ENCODE measurements at regions not wholly inside any gene's neighbourhood (a gene's known extent, or its start where the extent isn't known, plus 50 kb on each side); places are given as distances from the start of the nearest gene placed in this dataset.

DNA sequence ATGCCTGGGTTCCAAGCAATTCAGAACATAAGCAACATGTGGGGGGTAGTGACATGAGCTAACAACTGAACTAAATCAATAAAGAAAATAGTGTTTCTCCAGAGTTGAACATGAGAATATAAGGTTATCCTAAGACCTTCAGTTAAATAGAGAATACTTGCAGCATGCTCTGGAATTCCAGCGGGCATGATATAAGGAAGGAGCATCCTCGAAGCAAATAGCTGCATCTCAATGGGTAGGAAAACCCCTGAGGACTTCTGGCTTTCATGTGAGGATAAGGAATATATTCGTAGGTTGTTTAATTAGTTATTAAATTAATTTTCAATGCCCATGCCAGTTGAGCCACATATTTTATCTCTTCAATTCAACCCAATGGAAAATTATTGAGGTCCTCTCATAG is 631.2 kb upstream of the EPHA7 start:
- H3K4me1 ChIP-seq (ENCODE audit: insufficient read depth, low read length): no peaks in the 10 kb centered on the region
- H3K27me3 ChIP-seq (ENCODE audit: control insufficient read depth in 1 of 2, insufficient read depth in 2 of 2, low read length in 2 of 2): no peaks in the 10 kb centered on the region
- CTCF ChIA-PET (ENCODE audit: low intra/inter-chr PET ratio, low total read pairs): no interaction called here
- H3K79me2 ChIP-seq (ENCODE audit: insufficient read depth, low read length): no peaks in the 10 kb centered on the region
- in situ Hi-C loops (cut with HindIII; ENCODE audit: extremely low pct_ligation_motif_present, low pct_unique_long_range_greater_than_20kb): no loop called here
- intact Hi-C loops (cut with micrococcal nuclease; ENCODE audit: unreplicated experiment): no loop called here
- DNase-seq (ENCODE audit: low spot score) (no peak), FAIRE-seq (no peak), ATAC-seq (no peak)
- no peaks in the 10 kb centered on the region for H4K20me1 ChIP-seq (ENCODE audit: insufficient read depth, low read length)
- POLR2A ChIA-PET: no interaction called here
- WGBS (ENCODE audit: low lambda C conversion rate): 12% methylated on average over 3 of the region's 3 CpGs
- no peak overlapping the region for H3K4me2 ChIP-seq (ENCODE audit: low read depth, low read length)
- no peak overlapping the region for H3K9ac ChIP-seq (ENCODE audit: insufficient read depth, low read depth, low read length)
- no TSS peak for BruUV-seq (replicated peaks)
- no peak overlapping the region for H3K27ac ChIP-seq (ENCODE audit: extremely low read length, insufficient read depth, low read length)
- no peak for TF ChIP-seq REPIN1 (CRISPR knock-in tag; IDR thresholded peaks at IDR 0.05; ENCODE audit: borderline replicate concordance, low read depth)
- TF ChIP-seq, protein P1, sequence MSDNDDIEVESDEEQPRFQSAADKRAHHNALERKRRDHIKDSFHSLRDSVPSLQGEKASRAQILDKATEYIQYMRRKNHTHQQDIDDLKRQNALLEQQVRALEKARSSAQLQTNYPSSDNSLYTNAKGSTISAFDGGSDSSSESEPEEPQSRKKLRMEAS (IDR thresholded peaks at IDR 0.05): no peak
- TF ChIP-seq, protein P2, sequence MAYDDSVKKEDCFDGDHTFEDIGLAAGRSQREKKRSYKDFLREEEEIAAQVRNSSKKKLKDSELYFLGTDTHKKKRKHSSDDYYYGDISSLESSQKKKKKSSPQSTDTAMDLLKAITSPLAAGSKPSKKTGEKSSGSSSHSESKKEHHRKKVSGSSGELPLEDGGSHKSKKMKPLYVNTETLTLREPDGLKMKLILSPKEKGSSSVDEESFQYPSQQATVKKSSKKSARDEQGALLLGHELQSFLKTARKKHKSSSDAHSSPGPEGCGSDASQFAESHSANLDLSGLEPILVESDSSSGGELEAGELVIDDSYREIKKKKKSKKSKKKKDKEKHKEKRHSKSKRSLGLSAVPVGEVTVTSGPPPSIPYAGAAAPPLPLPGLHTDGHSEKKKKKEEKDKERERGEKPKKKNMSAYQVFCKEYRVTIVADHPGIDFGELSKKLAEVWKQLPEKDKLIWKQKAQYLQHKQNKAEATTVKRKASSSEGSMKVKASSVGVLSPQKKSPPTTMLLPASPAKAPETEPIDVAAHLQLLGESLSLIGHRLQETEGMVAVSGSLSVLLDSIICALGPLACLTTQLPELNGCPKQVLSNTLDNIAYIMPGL (CRISPR knock-in tag; IDR thresholded peaks at IDR 0.05; ENCODE audit: borderline replicate concordance in 1 of 2, low read depth in 1 of 2): no peak
- TF ChIP-seq, protein P3, sequence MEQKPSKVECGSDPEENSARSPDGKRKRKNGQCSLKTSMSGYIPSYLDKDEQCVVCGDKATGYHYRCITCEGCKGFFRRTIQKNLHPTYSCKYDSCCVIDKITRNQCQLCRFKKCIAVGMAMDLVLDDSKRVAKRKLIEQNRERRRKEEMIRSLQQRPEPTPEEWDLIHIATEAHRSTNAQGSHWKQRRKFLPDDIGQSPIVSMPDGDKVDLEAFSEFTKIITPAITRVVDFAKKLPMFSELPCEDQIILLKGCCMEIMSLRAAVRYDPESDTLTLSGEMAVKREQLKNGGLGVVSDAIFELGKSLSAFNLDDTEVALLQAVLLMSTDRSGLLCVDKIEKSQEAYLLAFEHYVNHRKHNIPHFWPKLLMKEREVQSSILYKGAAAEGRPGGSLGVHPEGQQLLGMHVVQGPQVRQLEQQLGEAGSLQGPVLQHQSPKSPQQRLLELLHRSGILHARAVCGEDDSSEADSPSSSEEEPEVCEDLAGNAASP (CRISPR knock-in tag; IDR thresholded peaks at IDR 0.05; ENCODE audit: borderline replicate concordance): no peak
- TF ChIP-seq SYNCRIP (IDR thresholded peaks at IDR 0.05; ENCODE audit: insufficient read depth, low read depth, low read length): no peak
- TF ChIP-seq, protein P4, sequence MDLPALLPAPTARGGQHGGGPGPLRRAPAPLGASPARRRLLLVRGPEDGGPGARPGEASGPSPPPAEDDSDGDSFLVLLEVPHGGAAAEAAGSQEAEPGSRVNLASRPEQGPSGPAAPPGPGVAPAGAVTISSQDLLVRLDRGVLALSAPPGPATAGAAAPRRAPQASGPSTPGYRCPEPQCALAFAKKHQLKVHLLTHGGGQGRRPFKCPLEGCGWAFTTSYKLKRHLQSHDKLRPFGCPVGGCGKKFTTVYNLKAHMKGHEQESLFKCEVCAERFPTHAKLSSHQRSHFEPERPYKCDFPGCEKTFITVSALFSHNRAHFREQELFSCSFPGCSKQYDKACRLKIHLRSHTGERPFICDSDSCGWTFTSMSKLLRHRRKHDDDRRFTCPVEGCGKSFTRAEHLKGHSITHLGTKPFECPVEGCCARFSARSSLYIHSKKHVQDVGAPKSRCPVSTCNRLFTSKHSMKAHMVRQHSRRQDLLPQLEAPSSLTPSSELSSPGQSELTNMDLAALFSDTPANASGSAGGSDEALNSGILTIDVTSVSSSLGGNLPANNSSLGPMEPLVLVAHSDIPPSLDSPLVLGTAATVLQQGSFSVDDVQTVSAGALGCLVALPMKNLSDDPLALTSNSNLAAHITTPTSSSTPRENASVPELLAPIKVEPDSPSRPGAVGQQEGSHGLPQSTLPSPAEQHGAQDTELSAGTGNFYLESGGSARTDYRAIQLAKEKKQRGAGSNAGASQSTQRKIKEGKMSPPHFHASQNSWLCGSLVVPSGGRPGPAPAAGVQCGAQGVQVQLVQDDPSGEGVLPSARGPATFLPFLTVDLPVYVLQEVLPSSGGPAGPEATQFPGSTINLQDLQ (CRISPR knock-in tag; IDR thresholded peaks at IDR 0.05): no peak
- TF ChIP-seq, protein P5, sequence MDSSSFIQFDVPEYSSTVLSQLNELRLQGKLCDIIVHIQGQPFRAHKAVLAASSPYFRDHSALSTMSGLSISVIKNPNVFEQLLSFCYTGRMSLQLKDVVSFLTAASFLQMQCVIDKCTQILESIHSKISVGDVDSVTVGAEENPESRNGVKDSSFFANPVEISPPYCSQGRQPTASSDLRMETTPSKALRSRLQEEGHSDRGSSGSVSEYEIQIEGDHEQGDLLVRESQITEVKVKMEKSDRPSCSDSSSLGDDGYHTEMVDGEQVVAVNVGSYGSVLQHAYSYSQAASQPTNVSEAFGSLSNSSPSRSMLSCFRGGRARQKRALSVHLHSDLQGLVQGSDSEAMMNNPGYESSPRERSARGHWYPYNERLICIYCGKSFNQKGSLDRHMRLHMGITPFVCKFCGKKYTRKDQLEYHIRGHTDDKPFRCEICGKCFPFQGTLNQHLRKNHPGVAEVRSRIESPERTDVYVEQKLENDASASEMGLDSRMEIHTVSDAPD (CRISPR knock-in tag; IDR thresholded peaks at IDR 0.05): no peak
- no peak for TF ChIP-seq ZNF747 (CRISPR knock-in tag; IDR thresholded peaks at IDR 0.05; ENCODE audit: borderline replicate concordance)
- TF ChIP-seq, protein P6, sequence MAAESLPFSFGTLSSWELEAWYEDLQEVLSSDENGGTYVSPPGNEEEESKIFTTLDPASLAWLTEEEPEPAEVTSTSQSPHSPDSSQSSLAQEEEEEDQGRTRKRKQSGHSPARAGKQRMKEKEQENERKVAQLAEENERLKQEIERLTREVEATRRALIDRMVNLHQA (CRISPR knock-in tag; IDR thresholded peaks at IDR 0.05): no peak
- no peak for TF ChIP-seq ZNF260 (CRISPR knock-in tag; IDR thresholded peaks at IDR 0.05; ENCODE audit: borderline replicate concordance, low read depth)
- no peak for TF ChIP-seq ZNF782 (CRISPR knock-in tag; IDR thresholded peaks at IDR 0.05; ENCODE audit: borderline replicate concordance)
- no peaks in the 10 kb centered on the region for H3K9me3 ChIP-seq (ENCODE audit: low read length)
- H3K4me3 ChIP-seq (replicated peaks in 1 of 3; ENCODE audit: insufficient read depth in 1 of 3, low read depth in 2 of 3, low read length in 3 of 3): no peak overlapping the region
- H3K36me3 ChIP-seq (replicated peaks in 1 of 2; ENCODE audit: control insufficient read depth in 1 of 2, insufficient read depth in 2 of 2, low read length in 2 of 2): no peaks in the 10 kb centered on the region
- no peak overlapping the region for H2AFZ ChIP-seq (ENCODE audit: low read length)

Data from HepG2 (cell line).